ENCODE measurements at regions not wholly inside any gene's neighbourhood (a gene's known extent, or its start where the extent isn't known, plus 50 kb on each side); places are given as distances from the start of the nearest gene placed in this dataset.
"Not testable (repeated sequence)": the region's sequence is repeated elsewhere in the genome, so short reads cannot be mapped to it uniquely, and the experiment has no call there.

- in situ Hi-C loops (cut with MboI; ENCODE audit: low sequenced_read_pairs, unreplicated experiment) = no loop called here
- no peak for DNase-seq (ENCODE audit: low spot score)
- TF ChIP-seq CTCF (IDR thresholded peaks at IDR 0.05; ENCODE audit: borderline replicate concordance, control extremely low read depth, extremely low read depth, insufficient read depth, missing control alignments) = no peak
Measured at GRCh38 chr3:28613511-28614106, 265.0 kb upstream of the AZI2 start.

- DNase-seq (ENCODE audit: low spot score) = no peak
- in situ Hi-C loops (cut with MboI; ENCODE audit: low sequenced_read_pairs, unreplicated experiment) = no loop called here
- no peak for TF ChIP-seq CTCF (IDR thresholded peaks at IDR 0.05; ENCODE audit: borderline replicate concordance, control extremely low read depth, extremely low read depth, insufficient read depth, missing control alignments)
Measured at GRCh38 chr3:28615071-28615470, 266.4 kb upstream of the AZI2 start.

GRCh38 chr3:28615971-28616370 lies 267.3 kb upstream of the AZI2 start:
- DNase-seq (ENCODE audit: low spot score) = no peak
- TF ChIP-seq CTCF (IDR thresholded peaks at IDR 0.05; ENCODE audit: borderline replicate concordance, control extremely low read depth, extremely low read depth, insufficient read depth, missing control alignments) = no peak
- in situ Hi-C loops (cut with MboI; ENCODE audit: low sequenced_read_pairs, unreplicated experiment) = no loop called here

- in situ Hi-C loops (cut with MboI; ENCODE audit: low sequenced_read_pairs, unreplicated experiment) = no loop called here
- TF ChIP-seq CTCF (IDR thresholded peaks at IDR 0.05; ENCODE audit: borderline replicate concordance, control extremely low read depth, extremely low read depth, insufficient read depth, missing control alignments) = no peak
- DNase-seq (ENCODE audit: low spot score) = no peak
Measured at GRCh38 chr3:28617821-28618220, 269.2 kb upstream of the AZI2 start.

GRCh38 chr3:28623106-28623505 lies 274.5 kb upstream of the AZI2 start:
- in situ Hi-C loops (cut with MboI; ENCODE audit: low sequenced_read_pairs, unreplicated experiment) = no loop called here
- no peak for DNase-seq (ENCODE audit: low spot score)
- no peak for TF ChIP-seq CTCF (IDR thresholded peaks at IDR 0.05; ENCODE audit: borderline replicate concordance, control extremely low read depth, extremely low read depth, insufficient read depth, missing control alignments)

GRCh38 chr3:28624084-28624483 lies 275.5 kb upstream of the AZI2 start:
- no peak for DNase-seq (ENCODE audit: low spot score)
- no peak for TF ChIP-seq CTCF (IDR thresholded peaks at IDR 0.05; ENCODE audit: borderline replicate concordance, control extremely low read depth, extremely low read depth, insufficient read depth, missing control alignments)
- in situ Hi-C loops (cut with MboI; ENCODE audit: low sequenced_read_pairs, unreplicated experiment) = no loop called here

GRCh38 chr3:28627843-28628242 lies 279.2 kb upstream of the AZI2 start:
- DNase-seq (ENCODE audit: low spot score); in situ Hi-C loops (cut with MboI; ENCODE audit: low sequenced_read_pairs, unreplicated experiment): not testable (repeated sequence)
